AG09319 (cell line): ENCODE measurements at regions not wholly inside any gene's neighbourhood (a gene's known extent, or its start where the extent isn't known, plus 50 kb on each side); places are given as distances from the start of the nearest gene placed in this dataset.
"Not testable (repeated sequence)": the region's sequence is repeated elsewhere in the genome, so short reads cannot be mapped to it uniquely, and the experiment has no call there.

Experiments used
- DNase-seq: peaks from one replicate; pipeline ENCODE4 v3.0.0-alpha.2; 2010; ENCODE audit warnings: low read depth; ENCODE audit errors: extremely low read depth
- CTCF ChIP-seq: IDR thresholded peaks from 2 replicates; pipeline ENCODE4 v1.5.1; 2011; ENCODE audit warnings: low read depth, mild to moderate bottlenecking, inconsistent platforms, low read length, moderate library complexity

DNA sequence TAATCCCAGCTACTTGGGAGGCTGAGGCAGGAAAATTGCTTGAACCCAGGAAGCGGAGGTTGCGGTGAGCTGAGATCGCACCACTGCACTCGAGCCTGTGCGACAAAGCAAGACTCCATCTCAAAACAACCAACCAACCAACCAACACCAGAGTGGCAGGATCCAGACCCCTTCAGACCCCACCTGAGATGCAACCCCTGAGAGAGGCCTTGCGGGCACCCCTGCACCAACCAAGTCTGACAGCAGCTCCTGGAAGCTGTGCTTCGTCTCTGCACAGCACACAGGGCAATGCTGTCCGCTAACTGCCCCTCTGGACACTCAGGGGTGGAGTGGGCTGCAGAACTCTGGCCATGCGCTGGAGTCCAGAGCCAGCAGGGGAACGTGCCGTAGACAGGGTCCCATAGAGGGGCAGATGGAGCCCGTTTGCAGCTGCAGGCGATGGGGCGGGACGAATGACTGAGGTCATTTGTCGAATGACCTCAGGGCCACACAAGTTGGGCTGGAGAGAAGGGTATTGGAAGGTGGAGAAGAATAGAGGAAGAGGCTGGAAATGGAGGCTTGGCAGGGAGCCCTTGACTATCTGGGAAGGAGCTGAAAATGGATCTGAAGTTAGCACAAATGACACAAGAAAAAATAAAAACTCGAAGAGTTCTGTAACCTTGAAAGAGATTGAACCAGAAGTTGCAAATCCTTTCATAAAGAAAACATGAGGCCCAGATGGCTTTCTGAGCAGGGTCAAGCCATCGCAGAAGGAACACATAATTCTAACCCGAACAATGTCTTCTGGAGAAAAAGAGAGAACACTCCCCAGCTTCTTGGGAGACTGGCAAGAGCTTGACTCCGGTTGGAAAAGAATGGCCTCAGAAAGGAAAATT lies 199.7 kb downstream of the CTTN start:
- TF ChIP-seq CTCF: no peak
- DNase-seq: no peak

DNA sequence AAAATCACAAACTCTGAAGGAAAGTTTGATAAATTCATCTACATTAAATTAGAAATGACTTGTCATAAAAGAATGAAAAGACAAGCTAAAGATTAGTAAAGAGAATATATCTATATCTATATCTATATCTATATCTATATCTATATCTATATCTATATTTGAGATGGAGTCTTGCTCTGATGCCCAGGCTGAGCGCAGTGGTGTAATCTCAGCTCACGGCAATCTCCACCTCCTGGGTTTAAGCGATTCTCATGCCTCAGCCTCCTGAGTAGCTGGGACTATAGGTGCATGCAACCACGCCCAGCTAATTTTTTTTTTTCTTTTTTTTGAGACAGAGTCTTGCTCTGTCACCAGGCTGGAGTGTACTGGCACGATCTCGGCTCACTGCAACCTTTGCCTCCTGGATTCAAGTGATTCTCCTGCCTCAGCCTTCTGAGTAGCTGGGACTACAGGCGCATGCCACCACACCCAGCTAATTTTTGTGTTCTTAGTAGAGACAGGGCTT lies 202.6 kb downstream of the CTTN start:
- DNase-seq: not testable (repeated sequence)

DNA sequence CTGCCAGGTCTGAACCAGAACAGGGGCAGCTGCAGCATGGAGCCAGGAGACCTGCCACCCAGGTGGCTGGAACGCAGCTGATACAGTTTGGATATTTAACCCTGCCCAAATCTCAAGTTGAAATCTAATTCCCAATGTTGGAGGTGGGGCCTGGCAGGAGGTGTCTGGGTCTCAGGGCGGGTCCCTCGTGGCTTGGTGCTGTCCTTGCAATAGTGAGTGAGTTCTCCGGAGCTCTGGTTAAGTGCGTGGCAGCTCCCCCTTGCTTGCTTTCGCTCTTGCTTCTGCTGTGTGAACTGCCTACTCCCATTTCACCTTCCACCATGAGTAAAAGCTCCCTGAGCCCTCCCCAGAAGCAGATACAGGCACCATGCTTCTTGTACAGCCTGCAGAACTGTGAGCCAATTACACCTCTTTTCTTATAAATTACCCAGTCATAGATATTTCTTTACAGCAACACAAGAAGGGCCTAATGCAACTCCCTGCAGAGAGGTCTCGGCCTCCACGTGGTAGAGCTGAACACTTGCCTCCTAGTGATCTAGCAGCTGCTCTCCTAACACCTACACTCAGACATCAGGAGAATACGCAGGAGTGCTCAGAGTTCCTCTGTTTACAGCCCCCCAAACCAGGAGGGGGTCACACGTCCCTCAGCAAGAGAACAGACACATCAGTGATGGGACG lies 203.7 kb downstream of the CTTN start:
- DNase-seq: no peak
- TF ChIP-seq CTCF: no peak

DNA sequence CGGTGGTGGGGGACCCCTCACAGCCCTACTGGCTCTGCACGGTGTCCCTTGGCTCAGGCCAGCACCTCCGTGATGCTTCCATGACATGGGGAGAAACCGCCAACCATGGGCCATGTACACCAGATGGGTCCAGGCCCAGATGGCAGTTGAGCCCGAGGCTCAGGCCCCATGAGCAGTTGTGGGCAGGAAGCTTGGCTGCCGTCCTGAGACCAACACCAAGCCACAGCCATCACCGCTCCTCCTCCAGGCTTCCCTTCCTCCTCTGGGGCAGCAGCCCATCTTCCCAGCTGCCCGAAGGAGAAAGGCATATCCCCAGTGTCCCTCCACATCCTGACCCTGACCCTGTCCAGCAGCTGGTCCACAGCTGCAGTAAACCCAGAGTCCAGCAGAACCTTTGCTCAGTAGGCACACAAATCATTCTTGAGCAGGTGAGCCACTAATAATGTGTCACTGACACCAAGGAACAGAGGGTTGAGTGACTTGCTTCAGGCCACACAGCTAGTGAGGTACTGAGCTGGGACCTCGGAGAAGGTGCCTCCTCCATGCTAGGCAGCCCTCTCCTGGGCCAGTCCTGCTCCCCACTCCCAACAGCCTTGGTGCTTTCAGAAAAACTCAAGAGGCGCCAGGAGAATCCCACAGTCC lies 204.9 kb downstream of the CTTN start:
- no peak for DNase-seq
- TF ChIP-seq CTCF: no peak

GRCh38 chr11:70603756-70604211 lies 205.5 kb downstream of the CTTN start:
- no peak for TF ChIP-seq CTCF
- no peak for DNase-seq

DNA sequence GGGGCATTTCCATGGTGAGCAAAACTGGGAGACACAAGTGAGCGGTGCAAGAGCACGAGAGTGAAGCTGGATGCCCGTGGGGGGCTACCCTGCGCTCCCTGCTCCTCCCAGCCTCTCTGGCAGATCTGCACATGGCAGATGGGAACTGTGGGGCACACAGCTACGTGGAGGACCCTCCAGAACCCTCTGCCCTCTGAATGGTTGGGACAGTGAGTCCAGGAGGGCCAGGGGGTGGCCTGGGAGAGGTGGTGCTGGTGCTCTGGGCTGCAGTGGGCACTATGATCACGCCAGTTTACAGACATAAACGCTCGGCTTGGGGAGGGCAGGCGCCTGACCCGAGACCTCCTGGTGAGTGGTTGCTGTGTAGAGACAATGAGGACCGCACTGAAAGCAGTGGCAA lies 205.9 kb downstream of the CTTN start:
- no peak for TF ChIP-seq CTCF
- no peak for DNase-seq

DNA sequence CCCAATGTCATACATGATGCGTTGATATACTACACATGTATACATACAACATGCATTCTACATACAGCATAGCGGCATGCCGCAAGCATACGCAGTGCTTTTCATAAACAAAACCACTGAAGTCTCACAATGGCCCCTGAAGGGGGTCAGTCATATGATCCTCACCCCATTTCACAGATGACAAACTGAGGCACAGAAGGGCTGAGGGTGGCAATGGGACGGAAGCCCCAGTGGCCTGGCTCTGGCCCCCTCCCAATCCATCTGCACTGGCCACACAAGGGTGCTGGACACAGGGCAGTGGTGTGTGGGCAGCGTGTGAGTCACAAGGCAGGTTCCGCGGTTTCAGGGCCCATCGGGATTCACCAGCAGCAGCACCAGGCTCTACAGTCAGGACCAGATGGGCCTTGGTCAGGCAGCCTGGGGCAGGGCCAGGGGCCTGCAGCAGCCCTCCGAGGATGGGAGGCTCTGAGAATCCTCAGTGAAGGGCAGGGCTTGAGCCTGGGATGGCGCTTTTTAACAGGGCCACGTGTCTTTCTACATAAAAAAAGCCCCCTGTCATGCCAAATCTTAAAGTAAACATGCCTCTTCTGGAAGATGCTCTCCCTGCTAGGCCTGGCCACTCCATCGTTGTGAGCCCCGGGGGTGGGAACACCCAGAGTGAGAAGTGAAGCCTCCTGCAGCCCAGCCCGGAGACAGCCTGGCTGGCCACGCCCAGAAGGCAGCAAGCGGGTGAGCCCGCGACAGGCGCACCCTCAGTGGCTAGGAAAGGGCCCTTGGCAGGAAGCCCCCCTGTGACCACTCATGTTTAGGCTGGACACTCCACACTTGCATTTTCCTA lies 206.5 kb downstream of the CTTN start:
- DNase-seq: no peak
- TF ChIP-seq CTCF: no peak
